Liver (tissue), 8 donors: ENCODE measurements at regions not wholly inside any gene's neighbourhood (a gene's known extent, or its start where the extent isn't known, plus 50 kb on each side); places are given as distances from the start of the nearest gene placed in this dataset.

Experiments used
- DNase-seq: peaks from one replicate; pipeline ENCODE4 v3.0.0-alpha.2; 2017; ENCODE audit warnings: low spot score
- H3K27ac ChIP-seq, 2 donors: one replicate each; pipeline ENCODE4 v1.7.0; 2013; ENCODE audit warnings: inconsistent platforms in 2 of 2, low read length in 2 of 2, control low read depth in 1 of 2, low read depth in 1 of 2, mild to moderate bottlenecking in 1 of 2
- H3K27me3 ChIP-seq, 4 donors: one replicate each; pipeline versions ENCODE4 v1.6.1 to v1.7.0; 2013; ENCODE audit warnings: low read length in 3 of 4, inconsistent platforms in 1 of 4, mild to moderate bottlenecking in 1 of 4, moderate library complexity in 1 of 4; ENCODE audit not compliant: control insufficient read depth in 4 of 4, insufficient read depth in 4 of 4
- H3K36me3 ChIP-seq, 4 donors: one replicate each; pipeline versions ENCODE4 v1.6.1 to v1.7.0; 2013; ENCODE audit warnings: low read length in 3 of 4, mild to moderate bottlenecking in 3 of 4, low read depth in 1 of 4, moderate library complexity in 1 of 4; ENCODE audit not compliant: control insufficient read depth in 4 of 4, insufficient read depth in 3 of 4
- H3K4me1 ChIP-seq, 4 donors: one replicate each; pipeline versions ENCODE4 v1.6.1 to v1.7.0; 2013; ENCODE audit warnings: low read length in 3 of 4, mild to moderate bottlenecking in 3 of 4, moderate library complexity in 1 of 4; ENCODE audit not compliant: control insufficient read depth in 4 of 4, insufficient read depth in 4 of 4
- H3K4me3 ChIP-seq, 3 donors: one replicate each; pipeline versions ENCODE4 v1.6.1 to v1.7.0; 2013; ENCODE audit warnings: low read length in 3 of 3, control low read depth in 1 of 3, low read depth in 1 of 3, mild to moderate bottlenecking in 1 of 3
- H3K9ac ChIP-seq, 2 donors: one replicate each; pipeline ENCODE4 v1.7.0; 2013; ENCODE audit warnings: low read length in 2 of 2, mild to moderate bottlenecking in 2 of 2, moderate library complexity in 2 of 2, control low read depth in 1 of 2, low read depth in 1 of 2
- H3K9me3 ChIP-seq, 4 donors: one replicate each; pipeline versions ENCODE4 v1.6.1 to v1.7.0; 2013; ENCODE audit warnings: low read length in 3 of 4; ENCODE audit not compliant: control insufficient read depth in 4 of 4
- ATF3 ChIP-seq: IDR thresholded peaks from 2 replicates; pipeline ENCODE4 v1.6.1; 2016; ENCODE audit warnings: antibody characterized with exemption
- CTCF ChIP-seq: fragments of 150-350 bp; IDR thresholded peaks from 2 replicates; pipeline ENCODE4 v1.5.1; 2017; ENCODE audit warnings: improper control_type of control experiment, low read depth, low read length; ENCODE audit not compliant: missing input control
- EGR1 ChIP-seq, 2 donors: IDR thresholded peaks; 2 replicates each; pipeline ENCODE4 v1.6.1; 2016 to 2018; ENCODE audit warnings: antibody characterized with exemption in 2 of 2, low read depth in 2 of 2
- FOXA2 ChIP-seq: IDR thresholded peaks from 2 replicates; pipeline ENCODE4 v1.6.1; 2016; ENCODE audit warnings: antibody characterized with exemption
- GABPA ChIP-seq, 2 donors: IDR thresholded peaks in 1 of 2; conservative IDR thresholded peaks in 1 of 2; 2 replicates each; pipeline ENCODE4 v1.6.1; 2016; ENCODE audit warnings: antibody characterized with exemption in 2 of 2, mild to moderate bottlenecking in 1 of 2, moderate library complexity in 1 of 2
- HNF4A ChIP-seq, 2 donors: conservative IDR thresholded peaks; 2 replicates each; pipeline ENCODE4 v1.6.1; 2016; ENCODE audit warnings: antibody characterized with exemption in 2 of 2, mild to moderate bottlenecking in 2 of 2
- HNF4G ChIP-seq: IDR thresholded peaks from 2 replicates; pipeline ENCODE4 v1.6.1; 2016; ENCODE audit warnings: antibody characterized with exemption
- JUND ChIP-seq, 2 donors: IDR thresholded peaks; 2 replicates each; pipeline ENCODE4 v1.6.1; 2016; ENCODE audit warnings: antibody characterized with exemption in 2 of 2
- MAX ChIP-seq: IDR thresholded peaks from 2 replicates; pipeline ENCODE4 v1.6.1; 2016; ENCODE audit warnings: antibody characterized with exemption
- NR2F2 ChIP-seq: IDR thresholded peaks from 2 replicates; pipeline ENCODE4 v1.6.1; 2016; ENCODE audit warnings: antibody characterized with exemption
- RAD21 ChIP-seq, 2 donors: IDR thresholded peaks; 2 replicates each; pipeline ENCODE4 v1.6.1; 2016; ENCODE audit warnings: antibody characterized with exemption in 2 of 2, mild to moderate bottlenecking in 2 of 2
- REST ChIP-seq: IDR thresholded peaks from 2 replicates; pipeline ENCODE4 v1.6.1; 2016; ENCODE audit warnings: antibody characterized with exemption, mild to moderate bottlenecking
- RXRA ChIP-seq, 2 donors: IDR thresholded peaks; 2 replicates each; pipeline ENCODE4 v1.6.1; 2017 to 2018; ENCODE audit warnings: antibody characterized with exemption in 2 of 2, mild to moderate bottlenecking in 1 of 2
- SP1 ChIP-seq: IDR thresholded peaks from 2 replicates; pipeline ENCODE4 v1.6.1; 2018; ENCODE audit warnings: antibody characterized with exemption, mild to moderate bottlenecking
- TAF1 ChIP-seq: conservative IDR thresholded peaks from 2 replicates; pipeline ENCODE4 v1.6.1; 2016; ENCODE audit warnings: antibody characterized with exemption, mild to moderate bottlenecking
- YY1 ChIP-seq: IDR thresholded peaks from 2 replicates; pipeline ENCODE4 v1.6.1; 2016; ENCODE audit warnings: antibody characterized with exemption, mild to moderate bottlenecking
- ZBTB33 ChIP-seq: IDR thresholded peaks from 2 replicates; pipeline ENCODE4 v1.6.1; 2016; ENCODE audit warnings: antibody characterized with exemption
- WGBS: extraction: QIAGEN DNeasy Blood & Tissue Kit; methylation state at CpG from one replicate; pipeline ENCODE4 v1.1.7; 2013; 5-methylcytosine and 5-hydroxymethylcytosine counted together
- donor health status: healthy.
- donor health status: healthy.
- donor health status: healthy.
- donor health status: healthy.
- donor health status: healthy.

GRCh38 chr6:66128243-66128642 lies 421.2 kb upstream of the EYS start:
- H3K4me3 ChIP-seq: no peak overlapping the region
- H3K4me1 ChIP-seq: no peaks in the 10 kb centered on the region
- H3K36me3 ChIP-seq: no peaks in the 10 kb centered on the region
- peaks cover 0 to 5% (median 0%) of the 10 kb centered on the region in 4 donors for H3K9me3 ChIP-seq
- no peak for DNase-seq
- H3K27me3 ChIP-seq: peaks cover 0 to 5% (median 0%) of the 10 kb centered on the region in 4 donors
- no peak overlapping the region for H3K9ac ChIP-seq
- no peak overlapping the region for H3K27ac ChIP-seq
- 46% methylated on average over 2 of the region's 2 CpGs for WGBS
- TF ChIP-seq JUND (IDR thresholded peaks at IDR 0.05): no peak
- TF ChIP-seq ZBTB33: no peak
- no peak for TF ChIP-seq REST
- no peak for TF ChIP-seq MAX
- TF ChIP-seq HNF4G: no peak
- no peak for TF ChIP-seq ATF3
- TF ChIP-seq NR2F2: no peak

GRCh38 chr6:66127061-66127460 lies 420.0 kb upstream of the EYS start:
- Histone ChIP-seq H3K4me1 (no peaks in the 10 kb centered on the region), H3K9me3 (peaks cover 0 to 5% (median 0%) of the 10 kb centered on the region in 4 donors), H3K27ac (no peak overlapping the region), H3K36me3 (no peaks in the 10 kb centered on the region), H3K27me3 (peaks cover 0 to 5% (median 0%) of the 10 kb centered on the region in 4 donors), H3K9ac (no peak overlapping the region), H3K4me3 (no peak overlapping the region)
- no peak for TF ChIP-seq HNF4G
- no peak for TF ChIP-seq RXRA (IDR thresholded peaks at IDR 0.05)
- TF ChIP-seq RAD21 (IDR thresholded peaks at IDR 0.05): no peak
- TF ChIP-seq NR2F2: no peak
- TF ChIP-seq CTCF: no peak
- TF ChIP-seq YY1: no peak
- no peak for TF ChIP-seq JUND (IDR thresholded peaks at IDR 0.05)
- TF ChIP-seq ZBTB33: no peak
- TF ChIP-seq MAX: no peak
- no peak for TF ChIP-seq SP1
- no peak for TF ChIP-seq HNF4A (conservative IDR thresholded peaks at IDR 0.05)
- TF ChIP-seq FOXA2: no peak
- TF ChIP-seq TAF1: no peak
- TF ChIP-seq EGR1 (IDR thresholded peaks at IDR 0.05; ENCODE audit: low read depth in 2 of 2): no peak
- no peak for TF ChIP-seq GABPA (IDR thresholded peaks at IDR 0.05 in 1 of 2, conservative IDR thresholded peaks at IDR 0.05 in 1 of 2)
- no peak for DNase-seq
- 70% methylated on average over 5 of the region's 5 CpGs for WGBS
